Smooth muscle cell (in vitro differentiated cells): ENCODE measurements at regions not wholly inside any gene's neighbourhood (a gene's known extent, or its start where the extent isn't known, plus 50 kb on each side); places are given as distances from the start of the nearest gene placed in this dataset.
A peak's percentile ranks its signal among the peaks of the same experiment; 100 is the strongest.

Experiments
- DNase-seq: peaks from one replicate; lab custom pipeline; 2025; ENCODE audit not compliant: unreplicated experiment; lab: John Stamatoyannopoulos, UW
- H2AFZ ChIP-seq: fragments of 200-600 bp; sonication (generic); 2 replicates; pipeline ENCODE4 v1.6.0; 2016; ENCODE audit warnings: antibody characterized with exemption, low read depth, mild to moderate bottlenecking
- H3F3A ChIP-seq: fragments of 200-600 bp; sonication (generic); 2 replicates; pipeline ENCODE4 v1.6.0; 2017; ENCODE audit warnings: antibody characterized with exemption, low read depth
- H3K27ac ChIP-seq: fragments of 200-600 bp; sonication (generic); 2 replicates; pipeline ENCODE4 v1.5.1; 2016; ENCODE audit warnings: low read depth, mild to moderate bottlenecking
- H3K27me3 ChIP-seq: fragments of 200-600 bp; sonication (generic); 2 replicates; pipeline ENCODE4 v1.6.1; 2016; ENCODE audit warnings: low read depth, mild to moderate bottlenecking
- H3K36me3 ChIP-seq: fragments of 200-600 bp; sonication (generic); 2 replicates; pipeline ENCODE4 v1.5.1; 2016; ENCODE audit warnings: low read depth
- H3K4me1 ChIP-seq: fragments of 200-600 bp; sonication (generic); 2 replicates; pipeline ENCODE4 v1.5.1; 2016; ENCODE audit warnings: low read depth
- H3K4me2 ChIP-seq: fragments of 200-600 bp; sonication (generic); 2 replicates; pipeline ENCODE4 v1.6.0; 2016; ENCODE audit warnings: mild to moderate bottlenecking
- H3K4me3 ChIP-seq: fragments of 200-600 bp; sonication (generic); 2 replicates; pipeline ENCODE4 v1.5.1; 2016; ENCODE audit warnings: mild to moderate bottlenecking
- H3K79me2 ChIP-seq: fragments of 200-600 bp; sonication (generic); 2 replicates; pipeline ENCODE4 v1.6.0; 2016; ENCODE audit warnings: low read depth, mild to moderate bottlenecking
- H3K9ac ChIP-seq: fragments of 200-600 bp; sonication (generic); 2 replicates; pipeline ENCODE4 v1.6.0; 2016; ENCODE audit warnings: low read depth
- H3K9me3 ChIP-seq: fragments of 200-600 bp; sonication (generic); replicated peaks from 2 replicates; pipeline ENCODE4 v1.5.1; 2016; ENCODE audit warnings: low read depth
- H4K20me1 ChIP-seq: fragments of 200-600 bp; sonication (generic); 2 replicates; pipeline ENCODE4 v1.6.0; 2016; ENCODE audit warnings: low read depth
- CTCF ChIP-seq: fragments of 200-600 bp; sonication (generic); IDR thresholded peaks from 2 replicates; pipeline ENCODE4 v1.5.1; 2017; ENCODE audit warnings: borderline replicate concordance, mild to moderate bottlenecking, antibody characterized with exemption; ENCODE audit not compliant: insufficient read depth, poor library complexity, severe bottlenecking
- WGBS: methylation state at CpG from one replicate; pipeline ENCODE4 v1.1.7; 2016; ENCODE audit warnings: low lambda C conversion rate; 5-methylcytosine and 5-hydroxymethylcytosine counted together

- Histone ChIP-seq H3K27me3 (no peaks in the 10 kb centered on the region), H3K9ac (no peak overlapping the region), H3K79me2 (no peaks in the 10 kb centered on the region), H3K27ac (peak overlapping the region; percentile 93), H4K20me1 (no peaks in the 10 kb centered on the region), H2AFZ (no peak overlapping the region), H3K9me3 (no peaks in the 10 kb centered on the region), H3F3A (no peaks in the 10 kb centered on the region), H3K4me2 (peak overlapping the region; percentile 49), H3K4me3 (no peak overlapping the region), H3K36me3 (no peaks in the 10 kb centered on the region), H3K4me1 (peaks cover 45% of the 10 kb centered on the region)
- DNase-seq: no peak
- WGBS: 24% methylated on average over 1 of the region's 1 CpG
- no peak for TF ChIP-seq CTCF
Measured at GRCh38 chr12:24039113-24039525, 89.6 kb upstream of the SOX5 start.

- no peaks in the 10 kb centered on the region for H3K9me3 ChIP-seq
- no peaks in the 10 kb centered on the region for H4K20me1 ChIP-seq
- no peak overlapping the region for H2AFZ ChIP-seq
- H3K4me1 ChIP-seq: peaks cover 52% of the 10 kb centered on the region
- H3K4me3 ChIP-seq: no peak overlapping the region
- 68% methylated on average over 6 of the region's 6 CpGs for WGBS
- H3K4me2 ChIP-seq: peak overlapping the region; percentile 49
- peak overlapping the region; percentile 93 for H3K27ac ChIP-seq
- H3K27me3 ChIP-seq: no peaks in the 10 kb centered on the region
- TF ChIP-seq CTCF: no peak
- H3K9ac ChIP-seq: peak overlapping the region; percentile 63
- peaks cover 5% of the 10 kb centered on the region for H3K79me2 ChIP-seq
- no peaks in the 10 kb centered on the region for H3K36me3 ChIP-seq
- DNase-seq: no peak
- H3F3A ChIP-seq: no peaks in the 10 kb centered on the region
Measured at GRCh38 chr12:24038211-24038997, 88.9 kb upstream of the SOX5 start.

GRCh38 chr12:24036438-24037216 is 87.2 kb upstream of the SOX5 start:
- WGBS: 89% methylated on average over 3 of the region's 3 CpGs
- H3K9me3 ChIP-seq: no peaks in the 10 kb centered on the region
- no peak for DNase-seq
- H3K4me3 ChIP-seq: no peak overlapping the region
- no peaks in the 10 kb centered on the region for H3K36me3 ChIP-seq
- peaks cover 57% of the 10 kb centered on the region for H3K4me1 ChIP-seq
- H3K79me2 ChIP-seq: peaks cover 8% of the 10 kb centered on the region
- H3F3A ChIP-seq: no peaks in the 10 kb centered on the region
- peak overlapping the region; percentile 93 for H3K27ac ChIP-seq
- no peaks in the 10 kb centered on the region for H3K27me3 ChIP-seq
- peak overlapping the region; percentile 49 for H3K4me2 ChIP-seq
- no peaks in the 10 kb centered on the region for H4K20me1 ChIP-seq
- H3K9ac ChIP-seq: no peak overlapping the region
- no peak for TF ChIP-seq CTCF
- H2AFZ ChIP-seq: no peak overlapping the region
